ENCODE measurements at regions not wholly inside any gene's neighbourhood (a gene's known extent, or its start where the extent isn't known, plus 50 kb on each side); places are given as distances from the start of the nearest gene placed in this dataset.

GRCh38 chr7:136452949-136453348, 415.5 kb upstream of the CHRM2 start:
- TF ChIP-seq CTCF (IDR thresholded peaks at IDR 0.05): no peak
- no peak for TF ChIP-seq POLR2AphosphoS5 (IDR thresholded peaks at IDR 0.05)
- no peak for TF ChIP-seq POLR2A (IDR thresholded peaks at IDR 0.05)
- TF ChIP-seq EP300 (IDR thresholded peaks at IDR 0.05): no peak

Measured in upper lobe of left lung (tissue), 4 donors.